Endothelial cell of umbilical vein (primary cell): ENCODE measurements at regions not wholly inside any gene's neighbourhood (a gene's known extent, or its start where the extent isn't known, plus 50 kb on each side); places are given as distances from the start of the nearest gene placed in this dataset.

ENCODE experiments used
- BruUV-seq: library from RNA; stranded (reverse); fragments of 400-500 nt; replicated peaks from 2 replicates; lab custom pipeline; 2021; lab: Mats Ljungman, UMichigan
- CTCF ChIA-PET: fragments of 300-600, 350-600 bp; sonication (Branson Sonifier 250); formaldehyde crosslinking; loops from one replicate; lab custom pipeline; 2021; ENCODE audit warnings: antibody characterized with exemption, inconsistent platforms; lab: Charles Lee
- POLR2A ChIA-PET: fragments of 300-600, 350-600 bp; sonication (Branson Sonifier 250); formaldehyde crosslinking; loops from one replicate; lab custom pipeline; 2021; ENCODE audit warnings: antibody characterized with exemption, inconsistent platforms; lab: Charles Lee
- DNase-seq: peaks from one replicate; pipeline ENCODE4 v3.0.0-alpha.2; 2011; ENCODE audit warnings: low read depth, low spot score
- FAIRE-seq: peaks from 2 replicates; lab custom pipeline; 2011; peaks lifted over from hg19 to GRCh38; lab: Jason Lieb, UNC
- H2AFZ ChIP-seq: 2 replicates; pipeline ENCODE4 v1.6.0; 2012; ENCODE audit warnings: low read depth, low read length, control low read depth, inconsistent platforms
- H3K27ac ChIP-seq: 2 replicates; pipeline ENCODE4 v1.5.1; 2011; ENCODE audit warnings: low read depth, mild to moderate bottlenecking, control low read depth, low read length, moderate library complexity; ENCODE audit not compliant: insufficient read depth
- H3K27me3 ChIP-seq, 2 experiments: 2 replicates each; pipeline versions ENCODE4 v1.6.0 to v1.6.1; 2011; ENCODE audit warnings: low read length in 2 of 2, mixed read lengths in 1 of 2; ENCODE audit not compliant: control insufficient read depth in 2 of 2, insufficient read depth in 2 of 2
- H3K36me3 ChIP-seq, 2 experiments: 2 replicates in 1 of 2; 3 replicates in 1 of 2; pipeline ENCODE4 v1.5.1; 2011; ENCODE audit warnings: low read length in 2 of 2, mild to moderate bottlenecking in 1 of 2, moderate library complexity in 1 of 2; ENCODE audit not compliant: control insufficient read depth in 2 of 2, insufficient read depth in 2 of 2; ENCODE audit errors: extremely low read depth in 1 of 2
- H3K4me1 ChIP-seq: 3 replicates; pipeline ENCODE4 v1.5.1; 2011; ENCODE audit warnings: mild to moderate bottlenecking, low read length; ENCODE audit not compliant: control insufficient read depth, insufficient read depth; ENCODE audit errors: extremely low read depth
- H3K4me2 ChIP-seq: 2 replicates; pipeline ENCODE4 v1.6.1; 2011; ENCODE audit warnings: low read length, control low read depth, mixed read lengths; ENCODE audit not compliant: insufficient read depth
- H3K4me3 ChIP-seq, 3 experiments: fragments of 200-600 bp in 1 of 3; sonication (generic), shearing (Covaris generic) in 1 of 3; replicated peaks in 1 of 3; 2 replicates each; pipeline ENCODE4 v1.5.1; 2011 to 2016; ENCODE audit warnings: control low read depth in 3 of 3, low read length in 3 of 3, mild to moderate bottlenecking in 2 of 3, inconsistent platforms in 1 of 3, low read depth in 1 of 3, moderate library complexity in 1 of 3; ENCODE audit not compliant: insufficient read depth in 1 of 3
- H3K79me2 ChIP-seq: 2 replicates; pipeline ENCODE4 v1.6.0; 2012; ENCODE audit warnings: low read length, inconsistent platforms; ENCODE audit not compliant: control insufficient read depth, insufficient read depth
- H3K9ac ChIP-seq: replicated peaks from 2 replicates; pipeline ENCODE3; 2011; ENCODE audit warnings: low read length, control low read depth; ENCODE audit not compliant: insufficient read depth; ENCODE audit errors: extremely low read depth
- H3K9me1 ChIP-seq: replicated peaks from 3 replicates; pipeline ENCODE4 v1.6.0; 2011; ENCODE audit warnings: mild to moderate bottlenecking, low read length; ENCODE audit not compliant: control insufficient read depth, insufficient read depth; ENCODE audit errors: extremely low read depth
- H3K9me3 ChIP-seq: replicated peaks from 2 replicates; pipeline ENCODE4 v1.5.1; 2012; ENCODE audit warnings: low read length, inconsistent platforms; ENCODE audit not compliant: control insufficient read depth, insufficient read depth
- H4K20me1 ChIP-seq: replicated peaks from 2 replicates; pipeline ENCODE3; 2011; ENCODE audit warnings: mild to moderate bottlenecking, low read length; ENCODE audit not compliant: control insufficient read depth, insufficient read depth; ENCODE audit errors: extremely low read depth
- CTCF ChIP-seq, 2 donors: IDR thresholded peaks; 1 replicate in 1 of 2; 2 replicates in 1 of 2; pipeline ENCODE4 v1.5.1; 2011; ENCODE audit warnings: low read length in 2 of 2, mild to moderate bottlenecking in 2 of 2, moderate library complexity in 2 of 2, control low read depth in 1 of 2, inconsistent platforms in 1 of 2, low read depth in 1 of 2; ENCODE audit not compliant: insufficient read depth in 1 of 2; ENCODE audit errors: extremely low read depth in 1 of 2
- EZH2 ChIP-seq: IDR thresholded peaks from 2 replicates; pipeline ENCODE4 v1.6.1; 2012; ENCODE audit warnings: borderline replicate concordance, low read depth, mild to moderate bottlenecking, moderate library complexity, low read length, inconsistent platforms; ENCODE audit not compliant: severe bottlenecking
- FOS ChIP-seq: IDR thresholded peaks from 2 replicates; pipeline ENCODE4 v1.6.1; 2011; ENCODE audit warnings: mild to moderate bottlenecking, low read length, moderate library complexity, borderline replicate concordance; ENCODE audit not compliant: insufficient read depth
- GATA2 ChIP-seq: IDR thresholded peaks from 2 replicates; pipeline ENCODE4 v1.7.0; 2011; ENCODE audit warnings: low read depth, mild to moderate bottlenecking, moderate library complexity, mixed read lengths, low read length; ENCODE audit not compliant: insufficient read length, insufficient read depth
- JUN ChIP-seq: IDR thresholded peaks from 2 replicates; pipeline ENCODE4 v1.6.1; 2011; ENCODE audit warnings: borderline replicate concordance, low read depth; ENCODE audit not compliant: insufficient read length, insufficient read depth
- MAX ChIP-seq: IDR thresholded peaks from 2 replicates; pipeline ENCODE4 v1.6.1; 2011; ENCODE audit not compliant: insufficient read depth, insufficient read length
- MYC ChIP-seq: IDR thresholded peaks from one replicate; pipeline ENCODE4 v1.6.1; 2011; ENCODE audit warnings: mild to moderate bottlenecking, low read depth, low read length
- POLR2A ChIP-seq: IDR thresholded peaks from 2 replicates; pipeline ENCODE4 v1.6.1; 2012; ENCODE audit warnings: low read depth, mild to moderate bottlenecking, control low read depth, low read length
- POLR2AphosphoS5 ChIP-seq: IDR thresholded peaks from 2 replicates; pipeline ENCODE4 v1.6.1; 2012; ENCODE audit warnings: low read depth, mild to moderate bottlenecking, control low read depth, low read length, moderate library complexity; ENCODE audit not compliant: insufficient read depth
- dilution Hi-C: fragments of 300-500 bp; cut with MboI; formaldehyde crosslinking; loops from one replicate; pipeline ENCODE4 v1.15.0; 2019; ENCODE audit warnings: low sequenced_read_pairs; ENCODE audit not compliant: extremely low pct_ligation_motif_present
- intact Hi-C: fragments of 100-400 bp; cut with micrococcal nuclease; formaldehyde crosslinking; loops from one replicate; pipeline ENCODE4 v1.10.0; 2022

GRCh38 chr10:117442521-117442920 lies 67.3 kb upstream of the PDZD8 start:
- H3K4me1 ChIP-seq = peaks cover 5% of the 10 kb centered on the region
- peaks cover 1 to 2% of the 10 kb centered on the region in 2 experiments for H3K27me3 ChIP-seq
- ChIA-PET POLR2A (interaction anchor here (1.1 kb wide), 1 partner anchor 19 kb away, joined by 4 read pairs; no protein-coding TSS in a partner anchor), CTCF (interaction anchor here (0.8 to 3.7 kb wide), 39 partner anchors 9 to 1122 kb away, joined by 3 to 279 read pairs (median 10); no protein-coding TSS in a partner anchor)
- H3K9me3 ChIP-seq = no peaks in the 10 kb centered on the region
- DNase-seq (no peak), FAIRE-seq (no peak)
- TF ChIP-seq CTCF (IDR thresholded peaks at IDR 0.05; ENCODE audit: extremely low read depth in 1 of 2, insufficient read depth in 1 of 2, low read depth in 1 of 2, low read length in 2 of 2) = no peak
- TF ChIP-seq FOS = no peak
- no peak for TF ChIP-seq EZH2
- no peak for TF ChIP-seq JUN
- TF ChIP-seq MYC = no peak
- no peak for TF ChIP-seq MAX
- no peak for TF ChIP-seq GATA2
- TF ChIP-seq POLR2AphosphoS5 = no peak
- no peak for TF ChIP-seq POLR2A
- H4K20me1 ChIP-seq = no peaks in the 10 kb centered on the region
- no peak overlapping the region for H2AFZ ChIP-seq
- H3K36me3 ChIP-seq = no peaks in the 10 kb centered on the region
- dilution Hi-C loops = no loop called here
- intact Hi-C loops = loop anchor here (2.0 to 10.0 kb wide), 4 partner anchors 65 to 602 kb away; partner anchors contain the start of genes PDZD8 and RAB11FIP2
- H3K4me3 ChIP-seq = no peak overlapping the region
- H3K27ac ChIP-seq = no peak overlapping the region
- no peak overlapping the region for H3K9ac ChIP-seq
- no peaks in the 10 kb centered on the region for H3K79me2 ChIP-seq
- H3K4me2 ChIP-seq = no peak overlapping the region
- no TSS peak for BruUV-seq
- no peaks in the 10 kb centered on the region for H3K9me1 ChIP-seq
